ENCODE measurements at regions not wholly inside any gene's neighbourhood (a gene's known extent, or its start where the extent isn't known, plus 50 kb on each side); places are given as distances from the start of the nearest gene placed in this dataset.
A peak's percentile ranks its signal among the peaks of the same experiment; 100 is the strongest.
"Not testable (repeated sequence)": the region's sequence is repeated elsewhere in the genome, so short reads cannot be mapped to it uniquely, and the experiment has no call there.

DNA sequence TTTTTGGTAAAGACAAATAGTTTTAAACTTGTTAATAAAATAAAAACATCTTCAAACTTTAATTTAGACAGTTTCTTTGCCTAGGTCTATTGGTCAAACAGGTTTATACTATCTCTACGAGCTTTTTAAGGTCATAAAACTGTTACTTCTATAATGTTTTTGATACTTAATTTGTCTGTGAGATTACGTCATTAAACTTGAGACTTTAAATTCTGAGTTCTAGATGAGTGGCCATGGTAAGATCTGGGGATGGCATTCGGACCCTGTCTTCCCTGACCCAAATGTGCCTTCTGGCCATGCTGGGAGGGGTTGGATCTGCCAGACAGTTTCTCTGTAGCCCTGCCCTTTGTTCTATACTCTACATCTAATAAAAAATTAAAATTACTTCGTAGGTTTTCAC is 497.8 kb downstream of the TMEM135 start:
- Histone ChIP-seq H3K9me3 (ENCODE audit: control insufficient read depth, insufficient read depth, low read depth, low read length) (no peaks in the 10 kb centered on the region), H3K4me2 (ENCODE audit: extremely low read depth, insufficient read depth, low read length) (no peak overlapping the region), H3K4me3 (replicated peaks in 1 of 4; ENCODE audit: control extremely low read depth in 1 of 4, insufficient read depth in 1 of 4, low read depth in 3 of 4, low read length in 4 of 4) (no peak overlapping the region), H3K27me3 (ENCODE audit: control insufficient read depth, insufficient read depth, low read length) (no peaks in the 10 kb centered on the region), H3K9ac (ENCODE audit: insufficient read depth, low read length) (no peak overlapping the region), H3K27ac (ENCODE audit: insufficient read depth, low read length) (no peak overlapping the region), H3K36me3 (ENCODE audit: control insufficient read depth, insufficient read depth, low read length) (no peaks in the 10 kb centered on the region), H3K4me1 (ENCODE audit: control insufficient read depth, extremely low read depth, insufficient read depth, low read length) (peaks cover 6% of the 10 kb centered on the region), H4K20me1 (ENCODE audit: control insufficient read depth, extremely low read depth, insufficient read depth, low read length) (no peaks in the 10 kb centered on the region), H3K79me2 (ENCODE audit: control insufficient read depth, insufficient read depth, low read length) (no peaks in the 10 kb centered on the region), H2AFZ (ENCODE audit: low read length) (no peak overlapping the region)
- DNase-seq (ENCODE audit: low read depth in 2 of 2) = no peak
- no peak for TF ChIP-seq CTCF (conservative IDR thresholded peaks at IDR 0.05 in 1 of 2, IDR thresholded peaks at IDR 0.05 in 1 of 2; ENCODE audit: low read depth in 1 of 2, low read length in 2 of 2)
- no peak for TF ChIP-seq EZH2 (IDR thresholded peaks at IDR 0.05; ENCODE audit: low read length, missing control alignments)

DNA sequence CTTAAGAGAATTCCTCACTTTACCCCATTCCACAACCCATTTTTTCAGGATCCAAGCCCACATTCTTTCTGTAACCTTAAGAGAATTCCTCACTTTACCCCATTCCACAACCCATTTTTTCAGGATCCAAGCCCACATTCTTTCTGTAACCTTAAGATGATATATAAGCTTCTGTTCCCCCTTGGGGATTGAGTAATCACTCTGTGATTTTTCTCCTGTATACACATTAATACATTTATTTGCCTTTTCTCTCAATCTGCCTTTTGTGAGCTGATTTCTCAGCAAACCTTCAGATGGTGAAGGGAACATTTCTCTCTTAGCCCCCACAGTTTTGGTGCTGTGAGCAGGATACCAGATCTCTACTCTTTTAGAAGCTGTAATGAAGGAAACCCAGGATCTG is 494.1 kb downstream of the TMEM135 start:
- not testable (repeated sequence) for H3K79me2 ChIP-seq (ENCODE audit: control insufficient read depth, insufficient read depth, low read length); H3K9me3 ChIP-seq (ENCODE audit: control insufficient read depth, insufficient read depth, low read depth, low read length); H3K27ac ChIP-seq (ENCODE audit: insufficient read depth, low read length); H3K4me2 ChIP-seq (ENCODE audit: extremely low read depth, insufficient read depth, low read length); H3K9ac ChIP-seq (ENCODE audit: insufficient read depth, low read length); H4K20me1 ChIP-seq (ENCODE audit: control insufficient read depth, extremely low read depth, insufficient read depth, low read length); H3K36me3 ChIP-seq (ENCODE audit: control insufficient read depth, insufficient read depth, low read length); H3K27me3 ChIP-seq (ENCODE audit: control insufficient read depth, insufficient read depth, low read length); H3K4me3 ChIP-seq (replicated peaks in 1 of 4; ENCODE audit: control extremely low read depth in 1 of 4, insufficient read depth in 1 of 4, low read depth in 3 of 4, low read length in 4 of 4); H2AFZ ChIP-seq (ENCODE audit: low read length)
- peak in 1 of 2 donors; percentile 1 for DNase-seq (ENCODE audit: low read depth in 2 of 2)
- H3K4me1 ChIP-seq (ENCODE audit: control insufficient read depth, extremely low read depth, insufficient read depth, low read length) = peaks cover 11% of the 10 kb centered on the region

DNA sequence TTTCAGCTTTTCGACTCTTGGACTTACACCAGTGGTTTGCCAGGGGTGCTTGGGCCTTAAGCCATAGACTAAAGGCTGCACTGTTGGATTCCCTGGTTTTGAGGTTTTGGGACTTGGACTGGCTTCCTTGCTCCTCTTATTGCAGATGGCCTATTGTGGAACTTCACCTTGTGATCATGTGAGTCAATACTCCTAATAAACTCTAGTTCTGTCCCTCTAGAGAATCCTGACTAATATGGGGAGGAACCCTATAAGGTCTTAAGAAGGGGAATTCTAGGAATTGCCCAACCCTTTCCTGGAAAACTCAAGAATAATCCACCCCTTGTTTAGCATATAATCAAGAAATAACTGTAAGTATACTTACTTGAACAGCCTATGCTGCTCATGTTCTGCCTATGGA is 491.8 kb downstream of the TMEM135 start:
- Histone ChIP-seq H3K27me3 (ENCODE audit: control insufficient read depth, insufficient read depth, low read length) (no peaks in the 10 kb centered on the region), H3K4me2 (ENCODE audit: extremely low read depth, insufficient read depth, low read length) (no peak overlapping the region), H3K9ac (ENCODE audit: insufficient read depth, low read length) (no peak overlapping the region), H3K4me1 (ENCODE audit: control insufficient read depth, extremely low read depth, insufficient read depth, low read length) (peaks cover 11% of the 10 kb centered on the region), H3K4me3 (replicated peaks in 1 of 4; ENCODE audit: control extremely low read depth in 1 of 4, insufficient read depth in 1 of 4, low read depth in 3 of 4, low read length in 4 of 4) (no peak overlapping the region), H3K9me3 (ENCODE audit: control insufficient read depth, insufficient read depth, low read depth, low read length) (no peaks in the 10 kb centered on the region), H3K79me2 (ENCODE audit: control insufficient read depth, insufficient read depth, low read length) (no peaks in the 10 kb centered on the region), H3K27ac (ENCODE audit: insufficient read depth, low read length) (no peak overlapping the region), H3K36me3 (ENCODE audit: control insufficient read depth, insufficient read depth, low read length) (no peaks in the 10 kb centered on the region), H4K20me1 (ENCODE audit: control insufficient read depth, extremely low read depth, insufficient read depth, low read length) (no peaks in the 10 kb centered on the region), H2AFZ (ENCODE audit: low read length) (no peak overlapping the region)
- DNase-seq (ENCODE audit: low read depth in 2 of 2) = no peak
- TF ChIP-seq CTCF (conservative IDR thresholded peaks at IDR 0.05 in 1 of 2, IDR thresholded peaks at IDR 0.05 in 1 of 2; ENCODE audit: low read depth in 1 of 2, low read length in 2 of 2) (no peak), EZH2 (IDR thresholded peaks at IDR 0.05; ENCODE audit: low read length, missing control alignments) (no peak)

DNA sequence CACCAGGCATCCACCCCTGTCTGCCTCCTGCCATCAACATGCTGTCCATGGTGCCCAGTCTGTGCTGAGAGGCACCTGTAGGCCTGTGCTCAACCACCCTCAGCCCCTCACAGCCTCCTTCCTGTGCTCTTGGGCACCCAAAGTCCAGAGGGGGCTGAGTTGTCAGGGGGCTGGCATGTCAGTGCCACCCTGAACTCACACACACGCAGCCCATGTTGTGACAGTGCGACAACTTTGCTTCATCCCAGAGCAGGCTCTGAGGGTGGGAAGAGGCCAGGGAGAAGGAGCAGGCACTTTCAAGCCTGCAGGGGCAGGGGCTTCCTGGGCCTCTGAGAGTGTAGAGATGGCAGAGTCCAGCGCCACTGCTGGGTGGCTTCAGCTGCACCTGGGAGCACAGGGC is 491.0 kb downstream of the TMEM135 start:
- no peaks in the 10 kb centered on the region for H3K9me3 ChIP-seq (ENCODE audit: control insufficient read depth, insufficient read depth, low read depth, low read length)
- TF ChIP-seq CTCF (conservative IDR thresholded peaks at IDR 0.05 in 1 of 2, IDR thresholded peaks at IDR 0.05 in 1 of 2; ENCODE audit: low read depth in 1 of 2, low read length in 2 of 2) (no peak), EZH2 (IDR thresholded peaks at IDR 0.05; ENCODE audit: low read length, missing control alignments) (no peak)

More for the DNA sequence above, 491.0 kb downstream of the TMEM135 start:
- H4K20me1 ChIP-seq (ENCODE audit: control insufficient read depth, extremely low read depth, insufficient read depth, low read length) = no peaks in the 10 kb centered on the region
- H3K4me1 ChIP-seq (ENCODE audit: control insufficient read depth, extremely low read depth, insufficient read depth, low read length) = peaks cover 11% of the 10 kb centered on the region
- H2AFZ ChIP-seq (ENCODE audit: low read length) = no peak overlapping the region
- no peaks in the 10 kb centered on the region for H3K79me2 ChIP-seq (ENCODE audit: control insufficient read depth, insufficient read depth, low read length)
- H3K4me2 ChIP-seq (ENCODE audit: extremely low read depth, insufficient read depth, low read length) = no peak overlapping the region
- H3K4me3 ChIP-seq (replicated peaks in 1 of 4; ENCODE audit: control extremely low read depth in 1 of 4, insufficient read depth in 1 of 4, low read depth in 3 of 4, low read length in 4 of 4) = no peak overlapping the region
- H3K9ac ChIP-seq (ENCODE audit: insufficient read depth, low read length) = no peak overlapping the region
- DNase-seq (ENCODE audit: low read depth in 2 of 2) = no peak
- H3K27me3 ChIP-seq (ENCODE audit: control insufficient read depth, insufficient read depth, low read length) = no peaks in the 10 kb centered on the region
- no peaks in the 10 kb centered on the region for H3K36me3 ChIP-seq (ENCODE audit: control insufficient read depth, insufficient read depth, low read length)
- H3K27ac ChIP-seq (ENCODE audit: insufficient read depth, low read length) = no peak overlapping the region
